GM19395 (cell line): ENCODE measurements at regions not wholly inside any gene's neighbourhood (a gene's known extent, or its start where the extent isn't known, plus 50 kb on each side); places are given as distances from the start of the nearest gene placed in this dataset.

Source experiments
- ATAC-seq: cut with Tn5 transposase; IDR thresholded peaks from one replicate; pipeline ENCODE4 v1.9.1; 2021; ENCODE audit warnings: mild to moderate bottlenecking, moderate library complexity; ENCODE audit not compliant: unreplicated experiment

DNA sequence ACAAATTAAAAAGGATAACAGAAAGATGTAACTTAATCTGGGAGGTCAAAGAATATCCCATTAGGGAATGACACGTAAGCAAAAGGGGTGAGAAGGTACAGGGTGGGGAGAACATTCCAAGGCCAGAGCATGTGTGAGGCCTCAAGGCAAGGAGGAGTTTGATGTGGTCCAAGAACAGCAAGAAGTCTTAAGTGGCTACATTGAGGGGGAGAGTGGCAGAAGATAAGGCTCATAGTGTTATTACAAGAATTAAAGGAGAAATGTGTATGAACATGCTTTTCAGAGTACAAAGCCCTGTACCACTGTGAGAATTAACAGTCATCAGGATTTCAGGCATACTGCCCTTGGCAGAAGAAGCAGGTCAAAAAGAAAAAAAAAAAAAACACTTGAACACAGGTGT, 174.4 kb upstream of the ERBB4 start:
- ATAC-seq = no peak

DNA sequence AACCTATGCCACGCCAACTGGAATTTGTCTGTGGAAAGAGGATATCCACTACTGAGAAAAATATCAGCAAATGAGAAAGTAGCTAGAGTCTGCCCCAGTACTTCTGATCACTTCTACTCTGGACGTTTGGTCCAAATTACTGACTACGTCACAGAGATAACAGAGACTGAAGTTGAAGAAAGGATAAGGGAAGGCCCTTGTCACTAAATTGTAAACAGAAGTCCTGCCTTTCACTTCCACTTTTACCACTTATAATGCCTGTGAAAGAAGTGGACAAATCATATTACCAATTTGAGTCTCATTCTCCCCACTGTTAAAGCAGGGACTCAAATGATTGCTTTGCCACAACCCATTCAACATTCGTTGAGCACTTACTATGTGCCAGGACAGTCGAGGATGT, 173.9 kb upstream of the ERBB4 start:
- peak; percentile 61 for ATAC-seq

DNA sequence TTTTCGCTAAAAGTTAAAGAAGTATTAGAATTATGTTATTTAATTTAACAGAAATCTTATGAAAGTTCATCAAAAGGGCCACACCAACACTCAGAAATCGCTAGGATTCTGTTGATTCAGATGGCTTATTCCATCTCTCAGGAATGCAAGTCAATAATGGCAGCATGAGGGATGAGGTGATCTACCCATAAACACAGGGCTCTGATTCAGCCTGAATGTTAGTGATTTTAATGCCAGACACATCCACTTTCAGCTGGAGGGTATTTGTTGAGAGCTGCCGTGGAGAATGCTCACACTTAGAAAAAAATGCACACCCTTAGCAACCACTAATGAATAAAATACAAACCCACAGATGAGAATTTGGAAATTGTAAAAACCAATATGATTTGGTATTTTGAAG, 173.3 kb upstream of the ERBB4 start:
- no peak for ATAC-seq

DNA sequence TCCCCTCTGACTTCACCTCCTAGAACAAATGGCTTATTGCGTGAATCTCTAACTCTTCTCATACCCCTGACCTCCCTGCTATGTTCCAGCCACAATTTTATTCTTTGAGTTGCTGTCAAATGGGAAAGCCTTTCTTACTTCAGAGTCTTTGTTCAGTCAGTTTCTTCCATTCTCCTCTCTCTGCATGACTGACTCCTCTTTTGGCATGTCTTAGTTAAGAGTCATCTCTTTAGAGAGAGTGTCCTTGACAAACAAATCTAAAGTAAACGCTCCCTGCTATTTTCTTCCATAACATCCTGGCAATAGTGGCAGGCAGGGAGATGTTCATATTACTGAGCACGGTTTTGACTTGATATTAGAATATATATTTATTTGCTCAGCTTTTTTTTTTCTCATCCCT, 170.7 kb upstream of the ERBB4 start:
- ATAC-seq = no peak

DNA sequence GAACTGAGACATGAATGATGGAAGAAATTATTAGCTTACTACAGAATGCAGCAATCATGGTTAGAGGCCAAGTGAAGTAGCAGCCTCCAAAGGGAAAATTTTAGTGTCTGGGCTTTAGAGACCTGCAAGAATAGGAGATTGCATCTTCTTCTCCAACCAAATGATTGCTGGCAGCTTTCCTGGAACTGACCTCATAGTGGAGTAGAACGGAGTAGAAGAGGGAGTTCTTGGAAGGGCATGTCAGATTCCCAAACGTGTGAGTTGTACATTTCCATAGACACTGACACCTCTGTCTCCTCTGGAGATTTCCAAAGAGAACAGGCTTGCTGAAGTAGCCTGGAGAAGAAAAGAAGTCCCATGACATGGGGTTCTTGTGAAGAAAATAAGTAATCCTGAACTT, 169.8 kb upstream of the ERBB4 start:
- no peak for ATAC-seq

DNA sequence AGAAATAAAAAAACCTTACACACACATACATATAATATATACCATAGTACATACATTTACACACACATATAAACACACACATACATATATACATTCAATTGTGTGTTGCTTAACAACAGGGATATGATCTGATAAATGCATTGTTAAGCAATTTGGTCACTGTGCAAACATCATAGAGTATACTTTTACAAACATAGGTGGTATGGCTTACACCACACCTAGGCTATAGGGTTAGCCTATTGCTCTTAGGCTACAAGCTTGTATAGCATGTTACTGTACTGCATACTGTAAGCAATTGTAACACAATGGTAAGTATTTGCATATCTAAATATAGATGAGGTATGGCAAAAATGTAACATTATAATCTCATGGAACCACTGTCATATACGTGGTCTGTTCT, 156.8 kb upstream of the ERBB4 start:
- ATAC-seq = no peak

DNA sequence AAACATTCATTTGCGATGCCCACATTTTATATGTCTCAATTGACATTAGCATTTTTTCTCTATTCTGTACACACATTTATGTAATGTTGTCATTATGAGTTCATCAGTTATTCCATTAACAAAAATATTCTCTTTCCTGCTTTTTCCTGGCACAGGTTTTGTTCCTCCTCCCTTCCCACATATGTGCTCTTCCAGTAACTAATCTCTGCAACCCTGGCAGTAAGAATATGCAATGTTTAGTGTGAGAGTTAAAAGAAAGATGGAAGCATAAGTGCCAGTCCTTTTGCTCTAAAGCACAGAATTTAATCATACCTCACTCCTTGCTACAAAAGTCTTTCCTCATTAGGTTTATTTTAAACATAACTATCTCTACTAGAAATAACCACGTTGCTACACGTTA, 155.8 kb upstream of the ERBB4 start:
- ATAC-seq = no peak

DNA sequence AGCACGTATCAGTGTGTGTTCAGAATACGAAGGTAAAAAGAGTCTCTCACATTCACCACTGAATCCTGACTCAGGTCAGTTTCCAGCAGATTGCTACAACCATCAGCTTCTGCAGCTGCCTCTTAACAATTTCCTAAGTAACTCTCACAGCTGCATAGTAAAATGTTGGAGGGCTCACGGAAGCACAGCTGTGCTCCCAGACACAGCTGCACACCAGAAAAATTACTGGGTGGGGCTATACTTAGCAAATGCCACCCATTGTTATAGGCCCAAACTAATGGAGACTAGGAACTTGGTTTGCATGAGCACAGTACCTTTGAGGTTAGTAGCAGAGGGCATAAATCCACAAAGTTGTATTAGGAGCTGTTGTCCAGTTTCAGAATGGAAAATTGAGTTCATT, 153.9 kb upstream of the ERBB4 start:
- ATAC-seq = no peak

DNA sequence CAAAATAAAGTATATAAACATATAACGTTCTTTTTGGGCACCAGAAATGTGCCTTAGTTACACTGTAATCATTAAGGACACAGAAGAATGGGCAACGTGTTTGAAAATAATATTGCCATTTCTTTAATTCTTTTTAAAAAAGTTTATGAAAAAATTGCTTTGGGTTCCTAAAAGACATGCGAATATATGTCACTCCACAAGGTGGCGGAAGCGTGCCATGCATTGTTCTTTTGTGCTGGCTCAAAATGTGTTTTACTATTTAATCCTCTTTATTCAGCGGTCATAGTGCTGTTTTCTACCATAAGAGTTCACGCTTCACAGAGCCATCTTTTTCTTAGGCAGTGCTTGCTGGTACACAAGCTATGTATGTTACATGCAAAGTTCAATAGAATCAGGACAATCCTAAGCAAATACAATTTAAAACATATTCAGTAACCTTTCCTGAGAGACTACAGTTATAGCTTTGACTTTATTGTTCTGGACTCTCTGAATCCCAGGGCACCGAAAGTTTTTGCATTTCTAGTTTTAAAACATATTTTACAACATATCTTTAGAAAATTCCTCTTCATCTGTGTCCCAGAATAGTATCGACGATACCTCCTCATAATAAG, 147.8 kb upstream of the ERBB4 start:
- peak; percentile 81 for ATAC-seq

DNA sequence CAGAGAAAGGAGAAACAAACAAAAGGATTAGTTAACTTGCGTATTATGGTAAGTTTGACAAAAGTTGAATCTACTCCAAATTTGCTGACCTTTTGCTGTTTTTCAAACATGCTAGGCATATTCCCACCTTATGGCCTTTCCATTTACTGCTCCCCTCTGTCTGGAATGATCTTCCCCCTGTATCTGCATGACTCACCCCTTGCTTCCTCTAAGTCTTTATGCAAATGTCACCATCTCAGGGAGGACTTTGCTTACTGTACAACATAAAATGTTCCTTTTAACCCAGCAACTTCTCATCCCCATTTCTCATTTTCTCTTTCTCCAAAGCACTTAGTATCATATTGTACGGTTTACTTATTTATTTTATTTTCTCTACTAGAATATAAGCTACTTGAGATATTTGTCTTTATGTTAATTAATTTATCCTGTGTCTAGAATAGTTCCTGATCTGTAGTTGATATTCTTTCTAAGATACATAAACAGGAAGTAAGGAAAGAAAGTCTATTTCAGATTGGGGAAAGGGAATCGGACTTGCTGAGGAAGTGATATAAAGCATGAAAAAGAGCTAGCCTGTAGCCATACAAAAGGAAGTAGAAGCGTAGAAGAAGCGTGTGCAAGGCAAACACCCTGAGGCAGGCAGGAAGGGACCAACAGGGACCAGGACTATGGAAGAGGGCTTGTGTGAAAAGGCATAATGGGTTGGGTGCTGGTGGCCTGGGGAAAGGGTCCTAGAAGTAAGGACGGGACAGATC, 144.9 kb upstream of the ERBB4 start:
- ATAC-seq = no peak

DNA sequence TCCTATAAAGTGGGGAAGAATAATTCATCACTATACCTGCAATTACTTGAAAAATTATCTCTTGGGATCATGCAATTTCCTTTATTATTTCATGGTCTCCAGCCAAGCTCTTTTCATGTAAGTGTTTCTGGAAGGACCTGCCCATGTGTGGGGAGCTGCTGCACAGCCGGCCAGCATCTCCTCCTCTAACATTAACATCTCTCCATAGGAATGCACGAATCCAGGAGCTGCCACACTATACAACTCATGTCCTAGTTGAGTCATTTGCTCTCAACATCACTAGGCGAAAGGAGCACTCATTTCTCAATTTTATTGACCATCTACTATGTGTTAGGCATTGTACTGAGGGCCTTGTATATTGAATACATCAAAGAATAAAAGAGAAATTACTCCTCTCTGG, 144.3 kb upstream of the ERBB4 start:
- ATAC-seq = no peak

DNA sequence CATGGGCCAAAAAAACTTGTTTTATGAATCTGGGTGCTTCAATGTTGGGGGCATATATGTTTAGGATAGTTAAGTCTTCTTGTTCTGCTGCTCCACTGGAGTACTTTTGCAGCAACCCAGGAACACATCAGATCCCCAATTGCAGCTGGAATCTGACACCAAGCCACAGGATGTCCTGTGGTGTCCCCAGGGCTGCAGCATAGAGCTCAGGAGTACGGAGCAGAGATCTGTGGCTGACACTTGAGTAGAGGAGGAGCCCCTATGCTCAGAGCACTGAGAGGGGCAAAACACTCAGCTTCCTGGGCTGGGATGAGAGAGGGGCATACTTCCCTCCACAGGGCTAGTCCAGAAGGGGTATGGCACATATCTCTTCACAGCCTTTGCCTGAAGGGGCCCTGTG, 138.9 kb upstream of the ERBB4 start:
- ATAC-seq = no peak

DNA sequence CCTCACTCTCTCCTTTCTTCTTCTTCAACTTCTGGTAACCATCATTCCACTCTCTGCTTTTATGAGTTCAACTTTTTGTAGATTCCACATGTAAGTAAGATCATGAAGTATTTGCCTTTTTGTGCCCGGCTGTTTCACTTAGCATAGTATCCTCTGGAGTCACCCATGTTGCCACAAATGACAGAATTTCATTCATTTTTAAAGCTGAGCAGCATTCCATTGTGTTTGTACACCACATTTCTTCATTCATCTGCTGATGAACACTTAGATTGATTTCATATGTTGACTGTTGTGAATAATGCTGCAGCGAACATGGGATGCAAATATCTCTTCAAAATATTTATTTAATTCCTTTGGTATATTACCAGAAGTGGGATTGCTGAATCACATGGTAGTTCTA, 133.6 kb upstream of the ERBB4 start:
- ATAC-seq = no peak

DNA sequence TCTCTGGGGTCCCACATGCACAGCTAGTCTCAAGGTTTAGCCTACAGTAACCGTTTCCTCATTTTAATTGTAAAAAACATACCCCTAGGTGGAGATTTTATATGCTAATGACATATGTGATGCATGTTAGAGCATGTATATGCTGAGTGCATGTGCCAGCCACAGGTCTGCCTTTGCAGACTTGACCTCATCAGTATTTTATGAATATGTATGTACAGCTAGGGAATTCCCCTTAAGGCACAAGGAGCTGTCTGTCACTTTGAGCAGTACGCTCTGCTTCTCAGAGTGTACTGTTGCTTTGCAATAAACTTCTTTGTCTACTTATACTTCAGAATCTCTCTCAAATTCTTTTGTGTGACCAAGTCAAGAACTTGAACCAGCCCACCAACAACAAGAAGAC, 131.2 kb upstream of the ERBB4 start:
- no peak for ATAC-seq

DNA sequence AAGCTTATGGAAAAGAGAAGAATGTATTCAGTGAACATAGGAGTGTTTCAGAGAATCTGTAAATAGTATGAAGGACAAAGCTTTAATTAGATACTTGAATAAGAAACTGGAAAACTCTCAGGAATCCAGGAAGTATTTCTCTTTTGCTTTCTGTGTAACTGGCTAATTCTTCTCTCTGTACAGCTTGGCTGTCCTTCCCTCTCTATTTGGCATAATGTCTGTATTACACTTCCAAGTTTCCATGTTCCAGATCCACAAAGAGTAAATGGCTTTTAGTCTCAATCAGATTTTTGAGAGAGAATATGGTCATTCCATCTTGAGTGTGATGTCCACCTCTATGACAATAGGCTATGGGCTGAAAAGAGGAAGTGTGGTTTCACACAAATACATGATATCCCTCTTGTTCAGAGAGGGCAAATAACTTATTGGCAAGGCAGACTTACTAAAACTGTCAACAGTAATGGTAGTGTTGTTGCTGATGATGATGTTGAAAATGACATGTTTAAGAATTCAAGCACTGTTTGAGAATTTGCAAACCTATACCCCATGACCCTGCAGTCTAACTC, 129.2 kb upstream of the ERBB4 start:
- no peak for ATAC-seq

DNA sequence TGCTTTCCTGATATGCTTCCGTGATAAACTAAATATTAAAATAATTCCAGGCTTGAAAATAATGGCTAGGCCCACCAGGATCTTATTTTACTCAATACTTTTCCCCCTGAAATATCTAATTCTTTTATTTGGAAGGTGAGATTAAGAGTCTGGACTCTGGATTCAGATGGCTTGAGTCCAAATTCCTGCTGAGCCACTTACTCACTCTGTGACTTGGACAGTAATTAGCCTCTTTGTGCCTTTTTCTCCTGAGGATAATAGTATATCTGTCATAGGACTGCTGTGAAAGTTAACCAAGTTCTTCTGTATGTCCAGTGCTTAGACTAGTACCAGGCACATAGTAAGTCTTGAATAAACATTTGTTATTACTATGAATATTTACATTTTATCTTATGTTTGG, 127.3 kb upstream of the ERBB4 start:
- no peak for ATAC-seq

DNA sequence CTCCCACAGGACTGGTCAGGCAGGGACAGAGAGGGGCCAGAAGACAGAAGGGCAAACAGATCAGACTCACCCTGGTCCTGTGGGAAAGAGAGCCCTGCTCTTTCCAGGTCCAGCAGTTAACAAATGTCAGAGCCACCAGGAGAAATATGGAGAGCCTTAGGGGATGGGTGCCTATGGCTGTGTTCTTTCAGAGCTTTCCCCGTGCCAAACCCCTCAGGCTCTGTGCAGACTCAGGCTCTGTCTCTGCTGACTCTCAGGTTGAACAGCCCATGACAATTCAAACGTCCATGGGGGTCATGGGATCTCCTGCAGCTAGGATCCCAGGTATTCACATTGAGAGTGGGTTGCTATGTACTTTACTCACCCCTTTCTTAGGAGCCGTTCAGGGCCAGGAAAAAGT, 120.8 kb upstream of the ERBB4 start:
- ATAC-seq = no peak

DNA sequence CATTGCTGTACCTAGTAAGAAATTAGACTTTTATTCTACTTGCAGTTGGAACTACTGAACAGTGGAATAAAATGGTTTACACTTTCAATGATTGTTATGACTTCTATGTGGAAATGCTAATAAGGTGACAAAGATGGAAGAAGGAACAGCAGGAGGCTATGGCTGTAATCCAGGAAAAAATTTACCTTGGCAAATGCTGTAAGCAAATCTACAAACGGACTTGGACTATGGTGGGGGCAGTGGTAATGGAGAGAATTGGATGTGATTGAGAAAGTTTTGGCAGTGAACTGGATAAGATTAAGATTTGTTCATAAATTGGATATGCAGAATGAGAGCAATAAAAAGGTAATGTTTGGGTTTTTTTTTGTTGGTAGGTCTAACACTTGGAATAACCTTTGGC, 111.0 kb upstream of the ERBB4 start:
- no peak for ATAC-seq

DNA sequence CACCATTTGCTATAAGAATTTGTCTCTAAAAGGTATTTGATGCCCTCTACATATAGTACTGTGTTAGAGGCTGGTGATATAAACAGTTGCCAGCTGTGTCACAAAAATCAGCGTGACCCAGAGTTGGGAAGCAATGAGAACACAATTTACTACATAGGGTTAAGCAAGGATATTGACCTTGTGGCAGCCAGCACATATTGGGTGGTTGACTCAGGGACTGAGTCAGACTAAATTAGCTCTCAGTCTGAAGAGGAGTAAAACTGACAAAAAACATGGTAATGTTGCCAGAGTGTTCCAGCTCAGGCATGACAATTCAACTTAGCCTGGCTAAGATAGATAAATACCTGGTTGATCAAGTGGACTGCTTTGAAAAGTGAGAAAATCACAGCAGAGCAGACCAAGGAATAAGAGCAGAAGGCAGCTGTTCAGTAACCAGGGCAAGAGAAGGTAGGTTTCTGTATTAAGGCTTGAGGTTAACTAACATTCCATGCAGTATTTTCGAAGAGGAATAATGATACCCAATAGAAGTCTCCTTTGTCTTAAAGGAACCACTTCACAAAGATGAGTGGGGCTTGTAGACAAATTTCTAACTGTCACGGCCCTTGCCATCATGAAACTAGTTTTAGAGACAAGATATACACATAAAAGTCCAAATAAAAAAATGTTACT, 108.2 kb upstream of the ERBB4 start:
- ATAC-seq = no peak

DNA sequence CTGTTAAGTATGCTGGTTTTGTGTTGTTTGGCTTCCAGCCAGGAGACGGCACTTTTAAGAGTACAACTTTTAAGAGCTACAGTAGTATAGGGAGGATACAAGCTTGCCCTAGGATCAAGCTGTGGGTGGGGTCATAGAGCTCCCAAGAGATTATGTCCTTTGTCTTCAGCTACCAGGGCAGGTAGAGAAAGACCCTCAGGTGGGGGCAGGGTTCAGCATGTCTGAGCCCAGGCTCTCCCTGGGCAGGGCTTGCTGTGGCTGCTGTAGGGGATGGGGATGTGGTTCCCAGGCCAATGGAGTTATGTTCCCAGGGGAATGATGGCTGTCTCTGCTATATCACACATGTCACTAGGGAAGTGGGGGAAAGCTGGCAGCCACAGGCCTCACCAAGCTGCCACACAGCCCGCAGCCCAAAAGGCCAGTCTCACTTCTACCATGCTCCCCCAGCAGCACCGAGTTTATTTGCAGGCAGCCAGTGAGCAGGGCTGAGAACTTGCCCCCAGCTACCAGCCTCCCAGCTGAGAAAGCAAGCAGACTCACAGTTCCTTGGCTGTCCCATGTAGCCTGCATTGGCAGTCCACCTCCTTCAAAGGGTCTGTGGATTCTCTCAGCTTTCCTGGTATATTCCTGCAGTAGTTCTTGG, 105.7 kb upstream of the ERBB4 start:
- no peak for ATAC-seq

DNA sequence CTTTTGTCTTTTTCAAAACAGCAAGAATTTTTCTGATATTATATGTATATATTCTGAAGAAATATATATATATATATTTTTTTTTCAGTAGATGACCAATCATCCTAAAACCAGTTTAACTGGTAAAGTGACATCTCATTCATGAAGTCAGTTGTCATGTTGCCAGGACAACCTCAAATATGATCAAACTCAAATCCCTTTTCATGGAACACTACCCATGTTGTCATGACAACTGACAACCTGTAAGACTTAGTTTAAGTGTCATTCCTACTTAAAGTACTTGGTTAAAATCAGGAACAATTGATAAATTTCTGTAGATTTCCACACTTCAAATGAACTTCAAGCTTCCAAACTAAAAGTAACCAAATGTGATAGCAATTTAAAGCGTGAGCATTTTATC, 101.8 kb upstream of the ERBB4 start:
- no peak for ATAC-seq

DNA sequence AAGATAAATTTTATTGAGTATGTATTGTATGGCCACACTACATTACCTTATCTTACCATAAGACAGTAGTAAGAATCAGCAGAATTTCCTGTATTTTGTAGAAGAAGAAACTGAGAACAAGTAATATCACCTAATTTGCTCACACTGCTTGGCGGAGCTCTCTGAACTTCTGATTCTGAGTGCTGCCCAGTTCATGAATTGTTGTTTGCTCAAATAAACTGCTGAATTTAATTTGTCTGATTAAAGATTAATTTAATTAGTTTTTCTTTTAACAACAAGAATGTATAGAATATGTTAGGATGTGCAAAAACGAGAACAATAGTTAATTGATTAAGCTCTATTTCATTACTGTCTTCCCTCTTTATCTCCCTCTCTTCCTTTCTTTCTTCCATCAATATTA, 100.1 kb upstream of the ERBB4 start:
- ATAC-seq = no peak
